Sigmoid colon (tissue), 6 donors: ENCODE measurements at regions not wholly inside any gene's neighbourhood (a gene's known extent, or its start where the extent isn't known, plus 50 kb on each side); places are given as distances from the start of the nearest gene placed in this dataset.

Source experiments
- DNase-seq: peaks from one replicate; pipeline ENCODE4 v3.0.0-alpha.2; 2019
- H3K27ac ChIP-seq, 4 donors: fragments of 200-600 bp; sonication (generic); one replicate each; pipeline ENCODE4 v1.5.1; 2016 to 2019; ENCODE audit warnings: mild to moderate bottlenecking in 1 of 4
- H3K27me3 ChIP-seq, 3 donors: fragments of 200-600 bp; sonication (generic); one replicate each; pipeline ENCODE4 v1.5.1; 2019; ENCODE audit warnings: mild to moderate bottlenecking in 1 of 3
- H3K36me3 ChIP-seq, 4 donors: fragments of 200-600 bp; sonication (generic); one replicate each; pipeline ENCODE4 v1.5.1; 2016 to 2019
- H3K4me1 ChIP-seq, 4 donors: fragments of 200-600 bp; sonication (generic); one replicate each; pipeline ENCODE4 v1.5.1; 2017 to 2019
- H3K4me3 ChIP-seq, 4 donors: fragments of 200-600 bp; sonication (generic); one replicate each; pipeline ENCODE4 v1.5.1; 2017 to 2019; ENCODE audit warnings: mild to moderate bottlenecking in 2 of 4, moderate library complexity in 1 of 4
- H3K9me3 ChIP-seq, 4 donors: fragments of 200-600 bp in 3 of 4; sonication (generic) in 3 of 4; one replicate each; pipeline versions ENCODE4 v1.5.1 to v1.6.1; 2013 to 2019
- EP300 ChIP-seq, 4 donors: sonication (generic); formaldehyde crosslinking; IDR thresholded peaks; one replicate each; pipeline ENCODE4 v1.6.1; 2017; ENCODE audit warnings: antibody characterized with exemption in 4 of 4
- POLR2A ChIP-seq, 2 donors: fragments of 450-650 bp; IDR thresholded peaks; one replicate each; pipeline ENCODE4 v1.6.1; 2016; ENCODE audit warnings: antibody characterized with exemption in 2 of 2, mild to moderate bottlenecking in 2 of 2, moderate library complexity in 2 of 2
- POLR2AphosphoS5 ChIP-seq, 4 donors: sonication (generic); formaldehyde crosslinking; IDR thresholded peaks; one replicate each; pipeline ENCODE4 v1.6.1; 2017; ENCODE audit warnings: antibody characterized with exemption in 4 of 4
- WGBS, 2 donors: extraction: QIAGEN DNeasy Blood & Tissue Kit; methylation state at CpG; one replicate each; pipeline ENCODE4 v1.1.7; 2013; 5-methylcytosine and 5-hydroxymethylcytosine counted together
- intact Hi-C: fragments of 100-400 bp; cut with DNase I; formaldehyde crosslinking; loops from one replicate; pipeline ENCODE4 v1.15.1; 2023
- TF ChIP-seq, protein P1 (sequence below), 4 experiments: fragments of 450-650 bp in 3 of 4; fragments of 200-600 bp in 1 of 4; IDR thresholded peaks; one replicate each; pipeline ENCODE4 v1.5.1; 2016 to 2019; ENCODE audit warnings: antibody characterized with exemption in 4 of 4, mild to moderate bottlenecking in 3 of 4, moderate library complexity in 2 of 4
- donor health status: healthy with polysubstance abuse.
- donor health status: healthy.

DNA sequence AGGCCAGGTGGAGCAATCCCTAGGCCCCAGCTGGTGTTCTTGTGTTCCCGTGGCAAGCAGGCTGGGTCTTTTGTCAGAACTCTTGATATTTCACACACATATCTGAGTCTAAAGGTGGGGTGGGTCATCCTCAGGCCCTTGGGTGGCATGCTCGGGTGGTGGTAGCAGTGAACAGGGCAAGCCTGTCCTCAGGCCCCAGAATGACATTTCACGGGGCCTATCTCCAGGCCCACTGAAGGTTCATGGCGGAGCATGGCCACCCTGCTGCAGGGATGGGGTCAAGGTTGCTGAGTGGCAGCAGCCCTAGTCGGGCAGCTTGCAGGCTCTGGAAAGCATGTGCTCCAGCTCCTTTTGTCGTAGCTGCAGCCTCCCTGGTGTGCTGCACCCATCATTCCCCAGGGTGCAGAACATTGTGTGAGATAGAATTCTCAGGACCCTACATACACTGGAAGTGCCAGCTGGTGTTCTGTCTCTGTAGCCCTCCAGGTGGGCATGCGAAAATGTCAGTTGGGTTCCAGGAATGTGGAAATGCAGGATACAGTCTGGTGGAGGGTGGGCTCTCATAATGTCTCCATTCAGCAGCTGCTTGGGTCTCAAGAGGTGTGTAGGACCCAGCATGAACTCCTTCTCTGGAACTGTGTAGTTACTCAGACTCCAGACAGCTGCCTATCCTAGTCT is 1571.8 kb downstream of the STIM2 start:
- intact Hi-C loops = no loop called here
- no peak overlapping the region for H3K4me3 ChIP-seq
- H3K4me1 ChIP-seq = no peaks in the 10 kb centered on the region
- no peak for TF ChIP-seq EP300 (IDR thresholded peaks at IDR 0.05)
- TF ChIP-seq POLR2AphosphoS5 (IDR thresholded peaks at IDR 0.05) = no peak
- TF ChIP-seq, protein P1, sequence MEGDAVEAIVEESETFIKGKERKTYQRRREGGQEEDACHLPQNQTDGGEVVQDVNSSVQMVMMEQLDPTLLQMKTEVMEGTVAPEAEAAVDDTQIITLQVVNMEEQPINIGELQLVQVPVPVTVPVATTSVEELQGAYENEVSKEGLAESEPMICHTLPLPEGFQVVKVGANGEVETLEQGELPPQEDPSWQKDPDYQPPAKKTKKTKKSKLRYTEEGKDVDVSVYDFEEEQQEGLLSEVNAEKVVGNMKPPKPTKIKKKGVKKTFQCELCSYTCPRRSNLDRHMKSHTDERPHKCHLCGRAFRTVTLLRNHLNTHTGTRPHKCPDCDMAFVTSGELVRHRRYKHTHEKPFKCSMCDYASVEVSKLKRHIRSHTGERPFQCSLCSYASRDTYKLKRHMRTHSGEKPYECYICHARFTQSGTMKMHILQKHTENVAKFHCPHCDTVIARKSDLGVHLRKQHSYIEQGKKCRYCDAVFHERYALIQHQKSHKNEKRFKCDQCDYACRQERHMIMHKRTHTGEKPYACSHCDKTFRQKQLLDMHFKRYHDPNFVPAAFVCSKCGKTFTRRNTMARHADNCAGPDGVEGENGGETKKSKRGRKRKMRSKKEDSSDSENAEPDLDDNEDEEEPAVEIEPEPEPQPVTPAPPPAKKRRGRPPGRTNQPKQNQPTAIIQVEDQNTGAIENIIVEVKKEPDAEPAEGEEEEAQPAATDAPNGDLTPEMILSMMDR (IDR thresholded peaks at IDR 0.05) = no peak
- no peak for TF ChIP-seq POLR2A (IDR thresholded peaks at IDR 0.05)
- H3K27me3 ChIP-seq = no peaks in the 10 kb centered on the region
- no peaks in the 10 kb centered on the region for H3K36me3 ChIP-seq
- H3K27ac ChIP-seq = no peak overlapping the region
- WGBS, 2 donors = 92% methylated on average over 7 of the region's 7 CpGs
- DNase-seq = no peak
- no peaks in the 10 kb centered on the region for H3K9me3 ChIP-seq

DNA sequence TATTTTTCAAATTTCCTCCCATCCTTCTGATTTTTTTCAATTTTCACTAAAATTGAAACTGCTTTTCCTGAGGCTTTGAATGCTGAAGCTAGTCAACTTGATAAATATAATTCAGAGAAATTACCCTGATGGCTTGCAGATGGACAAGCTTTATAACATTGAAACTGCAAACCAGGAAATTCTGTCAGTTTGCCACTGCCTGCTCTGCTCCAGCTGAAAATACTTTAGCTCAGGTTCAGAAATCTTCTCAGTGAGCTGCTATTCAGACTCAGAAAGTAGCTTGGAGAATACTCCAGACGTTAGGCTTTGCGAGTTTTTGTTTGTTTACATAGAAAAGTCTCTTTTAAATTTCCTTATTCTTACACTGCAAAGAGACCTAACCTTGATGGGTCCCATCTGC is 1574.7 kb downstream of the STIM2 start:
- Histone ChIP-seq H3K36me3 (no peaks in the 10 kb centered on the region), H3K4me1 (no peaks in the 10 kb centered on the region), H3K9me3 (no peaks in the 10 kb centered on the region), H3K27ac (no peak overlapping the region), H3K4me3 (no peak overlapping the region), H3K27me3 (no peaks in the 10 kb centered on the region)
- WGBS, 2 donors = 9 to 34% methylated on average over 2 of the region's 2 CpGs
- intact Hi-C loops = no loop called here
- DNase-seq = no peak
- no peak for TF ChIP-seq POLR2A (IDR thresholded peaks at IDR 0.05)

DNA sequence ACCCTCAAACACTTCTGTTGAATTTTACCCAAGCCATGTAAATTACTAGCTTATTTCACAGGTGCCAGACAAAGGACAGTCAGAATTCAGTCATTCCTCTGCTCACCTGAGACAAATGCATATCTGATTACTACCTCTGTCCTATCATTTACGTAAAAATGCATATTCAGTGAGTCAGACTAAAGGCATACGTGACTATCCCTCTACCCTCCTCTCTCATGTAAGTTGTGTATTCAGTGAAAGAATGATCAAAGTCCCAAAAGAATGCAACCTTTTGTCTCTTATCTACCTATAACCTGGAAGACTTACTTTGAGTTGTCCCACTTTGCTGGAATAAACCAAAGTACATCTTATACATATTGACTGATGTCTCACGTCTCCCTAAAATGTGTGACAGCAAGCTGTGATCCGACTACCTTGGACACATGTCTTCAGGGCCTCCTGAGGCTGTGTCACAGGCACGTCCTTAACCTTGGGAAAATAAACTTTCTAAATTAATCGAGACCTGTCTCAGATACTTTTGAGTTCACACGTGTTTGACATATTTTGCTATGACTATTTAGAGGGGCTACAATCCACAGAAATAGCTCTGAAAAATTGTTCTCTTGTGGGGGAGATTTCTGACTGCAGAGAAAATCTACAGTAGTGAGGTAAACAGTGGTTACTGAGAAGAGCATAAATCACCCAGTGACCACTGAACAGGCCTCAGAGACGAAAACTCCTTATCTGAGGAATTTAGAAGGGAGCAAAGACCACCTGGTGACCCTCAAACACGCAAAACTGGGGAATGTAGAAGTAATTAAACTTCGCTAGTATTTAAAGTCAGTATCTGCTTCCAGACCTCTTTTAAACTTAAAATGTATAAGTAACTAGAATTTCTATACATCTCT is 1575.8 kb downstream of the STIM2 start:
- TF ChIP-seq POLR2AphosphoS5 (IDR thresholded peaks at IDR 0.05) = no peak
- no peak for TF ChIP-seq POLR2A (IDR thresholded peaks at IDR 0.05)
- TF ChIP-seq, protein P1 (IDR thresholded peaks at IDR 0.05) = no peak
- no peak for TF ChIP-seq EP300 (IDR thresholded peaks at IDR 0.05)
- Histone ChIP-seq H3K36me3 (no peaks in the 10 kb centered on the region), H3K4me3 (no peak overlapping the region), H3K4me1 (no peaks in the 10 kb centered on the region), H3K9me3 (no peaks in the 10 kb centered on the region), H3K27ac (no peak overlapping the region), H3K27me3 (no peaks in the 10 kb centered on the region)
- no peak for DNase-seq
- intact Hi-C loops = no loop called here
- WGBS, 2 donors = 70 to 77% methylated on average over 10 of the region's 10 CpGs

DNA sequence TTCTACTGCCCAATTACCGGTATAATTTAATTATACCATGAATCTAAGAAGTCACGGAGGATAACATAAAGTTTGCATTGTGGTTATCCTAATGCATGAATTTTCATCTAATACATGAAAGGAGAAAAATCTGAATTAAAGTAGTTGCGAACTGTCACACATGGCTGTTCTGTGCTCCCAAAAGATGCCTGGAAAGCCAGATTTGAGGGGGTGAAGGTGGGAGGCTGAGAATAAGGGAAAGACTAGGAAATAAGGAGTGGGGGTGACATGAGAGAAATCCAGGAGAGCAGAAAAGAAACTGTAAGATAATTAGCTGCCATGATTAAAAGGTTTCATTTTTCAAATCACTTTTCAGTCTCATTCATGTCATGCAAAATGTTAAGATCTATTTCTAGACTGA is 1582.7 kb downstream of the STIM2 start:
- H3K27me3 ChIP-seq = no peaks in the 10 kb centered on the region
- DNase-seq = no peak
- no peaks in the 10 kb centered on the region for H3K9me3 ChIP-seq
- intact Hi-C loops = no loop called here
- H3K36me3 ChIP-seq = no peaks in the 10 kb centered on the region
- 93 to 97% methylated on average over 3 of the region's 3 CpGs for WGBS, 2 donors
- TF ChIP-seq POLR2AphosphoS5 (IDR thresholded peaks at IDR 0.05) (no peak), POLR2A (IDR thresholded peaks at IDR 0.05) (no peak), EP300 (IDR thresholded peaks at IDR 0.05) (no peak)
- TF ChIP-seq, protein P1 (IDR thresholded peaks at IDR 0.05) = no peak
- H3K27ac ChIP-seq = no peak overlapping the region
- no peaks in the 10 kb centered on the region for H3K4me1 ChIP-seq
- H3K4me3 ChIP-seq = no peak overlapping the region

DNA sequence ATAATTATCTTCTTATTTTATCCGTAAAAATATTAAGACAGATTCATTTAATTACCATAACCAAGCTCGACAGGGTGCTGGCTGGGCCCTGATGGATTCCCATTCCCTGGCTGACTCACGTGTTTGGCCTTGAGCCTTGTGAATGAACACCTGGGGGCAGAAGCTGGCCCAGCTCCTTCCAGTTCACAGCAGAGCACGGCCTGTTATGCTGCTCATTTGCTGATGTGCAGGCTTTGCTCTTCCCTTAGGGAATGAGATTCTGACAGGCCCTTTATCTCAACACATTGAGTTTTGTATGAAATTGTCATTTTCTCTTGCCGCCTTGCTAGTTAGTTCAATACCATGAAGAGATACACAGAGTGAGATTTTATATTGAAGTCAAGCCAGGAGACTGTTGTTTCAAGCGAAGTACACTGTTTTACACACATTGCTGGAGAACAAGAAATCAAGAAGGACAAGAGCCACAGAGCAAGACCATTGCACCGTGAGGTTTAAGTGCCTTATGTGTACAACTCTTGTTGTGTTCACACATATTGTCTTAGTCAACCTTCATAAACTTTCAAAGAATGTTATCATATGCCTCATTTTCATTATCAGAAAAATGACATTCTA is 1583.3 kb downstream of the STIM2 start:
- Histone ChIP-seq H3K9me3 (no peaks in the 10 kb centered on the region), H3K36me3 (no peaks in the 10 kb centered on the region), H3K4me1 (no peaks in the 10 kb centered on the region), H3K27ac (no peak overlapping the region), H3K4me3 (no peak overlapping the region), H3K27me3 (no peaks in the 10 kb centered on the region)
- 84% methylated on average over 7 of the region's 7 CpGs for WGBS, 2 donors
- DNase-seq = no peak
- intact Hi-C loops = no loop called here
- no peak for TF ChIP-seq POLR2A (IDR thresholded peaks at IDR 0.05)
- TF ChIP-seq POLR2AphosphoS5 (IDR thresholded peaks at IDR 0.05) = no peak
- no peak for TF ChIP-seq EP300 (IDR thresholded peaks at IDR 0.05)
- TF ChIP-seq, protein P1 (IDR thresholded peaks at IDR 0.05) = no peak
